Cardiac fibroblast (primary cell): ENCODE measurements at regions not wholly inside any gene's neighbourhood (a gene's known extent, or its start where the extent isn't known, plus 50 kb on each side); places are given as distances from the start of the nearest gene placed in this dataset.
"Not testable (repeated sequence)": the region's sequence is repeated elsewhere in the genome, so short reads cannot be mapped to it uniquely, and the experiment has no call there.

ENCODE experiments used
- DNase-seq, 2 donors: peaks; one replicate each; pipeline versions ENCODE4 v3.0.0 to v3.0.0-alpha.2; 2010; ENCODE audit warnings: low read depth in 2 of 2
- H3K4me3 ChIP-seq, 2 donors: replicated peaks in 1 of 2; 1 replicate in 1 of 2; 2 replicates in 1 of 2; pipeline ENCODE4 v1.5.1; 2011; ENCODE audit warnings: low read depth in 2 of 2, low read length in 2 of 2, mild to moderate bottlenecking in 2 of 2, moderate library complexity in 1 of 2
- CTCF ChIP-seq: IDR thresholded peaks from one replicate; pipeline ENCODE4 v1.5.1; 2011; ENCODE audit warnings: low read depth, mild to moderate bottlenecking, low read length, inconsistent platforms

DNA sequence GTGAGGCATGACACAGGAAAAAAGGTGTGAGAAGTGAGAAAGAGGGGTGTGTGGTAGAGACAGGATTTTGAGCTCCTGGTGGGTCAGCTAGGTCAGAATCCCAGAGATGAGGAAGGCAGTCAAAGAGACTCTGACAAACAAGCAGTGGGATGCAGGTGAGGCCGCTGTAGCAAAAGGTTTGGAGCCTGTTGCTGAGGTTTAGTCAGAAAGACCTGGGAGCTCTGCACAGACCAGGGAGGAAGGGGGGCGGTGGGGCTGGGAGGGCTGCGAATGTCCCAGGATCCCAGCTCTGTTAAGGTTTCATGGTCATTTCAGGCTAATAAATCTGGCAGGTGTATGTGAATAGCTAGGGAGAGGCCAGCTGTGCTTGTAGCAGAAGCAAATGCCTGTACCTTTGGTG lies 373.9 kb upstream of the SYNCRIP start:
- DNase-seq, result no peak
- no peak for TF ChIP-seq CTCF
- no peak overlapping the region for H3K4me3 ChIP-seq

GRCh38 chr6:86016077-86016476 lies 373.4 kb upstream of the SYNCRIP start:
- no peak overlapping the region for H3K4me3 ChIP-seq
- DNase-seq, result no peak
- no peak for TF ChIP-seq CTCF

DNA sequence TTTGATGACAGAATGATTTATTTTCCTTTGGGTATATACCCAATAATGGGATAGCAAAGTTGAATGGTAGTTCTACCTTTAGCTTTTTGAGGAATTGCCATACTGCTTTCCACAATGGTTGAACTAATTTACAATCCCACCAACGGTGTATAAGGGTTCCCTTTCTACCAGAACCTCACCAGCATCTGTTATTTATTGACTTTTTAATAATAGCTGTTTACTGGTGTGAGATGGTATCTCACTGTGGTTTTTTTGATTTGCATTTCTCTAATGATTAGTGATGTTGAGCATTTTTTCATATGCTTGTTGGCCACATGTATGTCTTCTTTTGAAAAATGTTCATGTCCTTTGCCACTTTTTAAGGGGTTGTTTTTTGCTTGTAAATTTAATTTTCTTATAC lies 370.3 kb upstream of the SYNCRIP start:
- H3K4me3 ChIP-seq, DNase-seq: not testable (repeated sequence)

GRCh38 chr6:86010915-86011786 lies 368.5 kb upstream of the SYNCRIP start:
- no peak for DNase-seq
- no peak overlapping the region for H3K4me3 ChIP-seq
- no peak for TF ChIP-seq CTCF

DNA sequence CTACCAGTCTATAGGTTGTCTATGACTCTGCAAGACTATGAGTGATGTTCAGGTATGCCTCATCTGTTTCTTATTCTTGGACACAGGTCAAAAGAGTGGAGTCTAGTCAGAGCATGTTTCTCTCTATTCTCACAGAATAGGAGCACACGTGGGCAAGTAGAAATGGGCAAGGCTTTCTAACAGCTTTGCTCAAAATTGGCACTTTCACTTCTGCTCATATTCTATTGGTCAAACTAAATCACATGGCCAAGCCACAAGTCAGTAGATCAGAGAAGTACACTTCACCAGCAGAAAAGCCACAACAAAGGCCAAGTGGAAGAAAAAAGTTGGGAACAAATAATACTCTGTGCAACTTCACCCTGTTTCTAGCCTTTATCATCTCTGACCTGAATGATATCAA lies 354.5 kb upstream of the SYNCRIP start:
- TF ChIP-seq CTCF, result no peak
- no peak overlapping the region for H3K4me3 ChIP-seq
- no peak for DNase-seq

DNA sequence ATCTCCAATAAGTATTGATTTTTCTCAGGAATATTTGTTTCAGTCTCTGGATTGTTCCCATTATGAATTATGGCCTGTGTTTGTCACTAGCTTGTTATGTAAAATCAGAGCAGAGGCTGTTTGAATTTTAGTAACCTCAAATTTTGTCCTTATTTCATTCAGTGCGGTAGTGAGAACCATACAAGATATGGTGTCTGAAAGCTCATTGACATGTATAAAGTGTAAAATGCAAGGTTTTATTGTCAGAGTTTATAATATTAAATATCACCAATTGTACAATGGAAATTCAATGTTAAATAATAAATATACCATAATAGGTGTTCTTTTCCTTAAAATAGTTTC lies 353.3 kb upstream of the SYNCRIP start:
- no peak for DNase-seq
- TF ChIP-seq CTCF, result no peak
- no peak overlapping the region for H3K4me3 ChIP-seq

- no peak for DNase-seq
- no peak overlapping the region for H3K4me3 ChIP-seq
- TF ChIP-seq CTCF, result no peak
These were observed 352.8 kb upstream of the SYNCRIP start for GRCh38 chr6:85995339-85996033.
